Panc1 (cell line): ENCODE measurements at regions not wholly inside any gene's neighbourhood (a gene's known extent, or its start where the extent isn't known, plus 50 kb on each side); places are given as distances from the start of the nearest gene placed in this dataset.

Experiments
- ATAC-seq: fragments of 200-7000 bp; cut with Tn5 transposase; 2 replicates; pipeline ENCODE4 v1.9.1; 2020; ENCODE audit warnings: mild to moderate bottlenecking, moderate library complexity
- BruUV-seq: library from RNA; stranded (reverse); fragments of 400-500 nt; replicated peaks from 2 replicates; lab custom pipeline; 2021; lab: Mats Ljungman, UMichigan
- CTCF ChIA-PET: fragments of 300-600 bp; sonication (Branson Sonifier 250); formaldehyde crosslinking; loops from one replicate; lab custom pipeline; 2022; ENCODE audit warnings: antibody characterized with exemption; lab: Charles Lee
- POLR2A ChIA-PET: fragments of 300-600 bp; sonication (Branson Sonifier 250); formaldehyde crosslinking; loops from one replicate; lab custom pipeline; 2022; ENCODE audit warnings: antibody characterized with exemption; lab: Charles Lee
- DNase-seq: peaks from one replicate; pipeline ENCODE4 v3.0.0-alpha.2; 2010; ENCODE audit warnings: low read depth, low spot score
- H3K27ac ChIP-seq: 2 replicates; pipeline ENCODE4 v1.5.1; 2011; ENCODE audit warnings: mild to moderate bottlenecking, low read length, inconsistent platforms
- H3K27me3 ChIP-seq: fragments of 200-500 bp; sonication (Bioruptor generic); 2 replicates; pipeline ENCODE4 v1.6.0; 2014; ENCODE audit warnings: low read length, inconsistent platforms; ENCODE audit not compliant: control insufficient read depth, insufficient read depth
- H3K36me3 ChIP-seq: fragments of 200-500 bp; sonication (Bioruptor generic); 2 replicates; pipeline ENCODE4 v1.5.1; 2014; ENCODE audit warnings: inconsistent platforms, mild to moderate bottlenecking, low read length, moderate library complexity; ENCODE audit not compliant: control insufficient read depth, insufficient read depth
- H3K4me1 ChIP-seq: 2 replicates; pipeline ENCODE4 v1.5.1; 2011; ENCODE audit warnings: inconsistent platforms, mild to moderate bottlenecking, low read length, moderate library complexity; ENCODE audit not compliant: control insufficient read depth, insufficient read depth
- H3K4me3 ChIP-seq, 2 experiments: 2 replicates each; pipeline ENCODE4 v1.5.1; 2011 to 2012; ENCODE audit warnings: low read depth in 2 of 2, low read length in 2 of 2, mild to moderate bottlenecking in 2 of 2, inconsistent platforms in 1 of 2, moderate library complexity in 1 of 2
- H3K9me3 ChIP-seq: fragments of 200-500 bp; sonication (Bioruptor generic); 2 replicates; pipeline ENCODE4 v1.5.1; 2014; ENCODE audit warnings: low read depth, mild to moderate bottlenecking, inconsistent platforms, low read length, moderate library complexity; ENCODE audit not compliant: control insufficient read depth, insufficient read depth
- CTCF ChIP-seq: fragments of 450-650 bp; IDR thresholded peaks from 2 replicates; pipeline ENCODE4 v1.5.1; 2017; ENCODE audit warnings: mild to moderate bottlenecking
- POLR2AphosphoS5 ChIP-seq: IDR thresholded peaks from 2 replicates; pipeline ENCODE4 v1.6.1; 2012; ENCODE audit warnings: mild to moderate bottlenecking, low read depth, low read length, moderate library complexity
- REST ChIP-seq, 2 experiments: IDR thresholded peaks; 2 replicates each; pipeline ENCODE4 v1.6.1; 2011 to 2012; ENCODE audit warnings: low read depth in 2 of 2, control low read depth in 1 of 2, low read length in 1 of 2, mild to moderate bottlenecking in 1 of 2, moderate library complexity in 1 of 2; ENCODE audit not compliant: insufficient read depth in 1 of 2
- SIN3A ChIP-seq: IDR thresholded peaks from 2 replicates; pipeline ENCODE4 v1.6.1; 2012; ENCODE audit warnings: low read depth, mild to moderate bottlenecking, low read length, moderate library complexity, borderline replicate concordance; ENCODE audit not compliant: insufficient read depth
- TCF7L2 ChIP-seq: IDR thresholded peaks from 2 replicates; pipeline ENCODE4 v1.6.1; 2011; ENCODE audit warnings: mild to moderate bottlenecking, low read depth, low read length, inconsistent platforms
- in situ Hi-C: cut with HindIII; loops from 2 replicates; pipeline ENCODE4 v1.10.0; 2016; ENCODE audit warnings: low sequenced_read_pairs, low pct_unique_long_range_greater_than_20kb
- intact Hi-C: fragments of 100-400 bp; cut with micrococcal nuclease; formaldehyde crosslinking; loops from one replicate; pipeline ENCODE4 v1.10.0; 2022; ENCODE audit not compliant: unreplicated experiment

- ChIA-PET POLR2A (no interaction called here), CTCF (no interaction called here)
- H3K27ac ChIP-seq: no peak overlapping the region
- no peaks in the 10 kb centered on the region for H3K36me3 ChIP-seq
- DNase-seq: no peak
- intact Hi-C loops: loop anchor here (5.0 to 10.0 kb wide), 2 partner anchors 167 to 284 kb away; partner anchors contain the start of genes PLPP6 and SPATA6L
- BruUV-seq: no TSS peak
- no peak overlapping the region for H3K4me3 ChIP-seq
- in situ Hi-C loops: no loop called here
- no peaks in the 10 kb centered on the region for H3K9me3 ChIP-seq
- TF ChIP-seq TCF7L2 (no peak), POLR2AphosphoS5 (no peak), REST (IDR thresholded peaks at IDR 0.05; ENCODE audit: insufficient read depth in 1 of 2, low read depth in 2 of 2, low read length in 1 of 2) (no peak), CTCF (no peak), SIN3A (no peak)
- no peaks in the 10 kb centered on the region for H3K27me3 ChIP-seq
- no peak for ATAC-seq
- H3K4me1 ChIP-seq: no peaks in the 10 kb centered on the region
Measured at GRCh38 chr9:4380406-4380805, 80.5 kb upstream of the GLIS3 start.

GRCh38 chr9:4375424-4376200, 75.7 kb upstream of the GLIS3 start:
- CTCF ChIA-PET: no interaction called here
- in situ Hi-C loops: no loop called here

More at GRCh38 chr9:4375424-4376200, 75.7 kb upstream of the GLIS3 start:
- no TSS peak for BruUV-seq
- POLR2A ChIA-PET: interaction anchor here (0.7 kb wide), 1 partner anchor 638 kb away, joined by 3 read pairs; no protein-coding TSS in a partner anchor
- no peaks in the 10 kb centered on the region for H3K4me1 ChIP-seq
- intact Hi-C loops: loop anchor here (5.0 kb wide), 1 partner anchor 1513 kb away; no protein-coding TSS in a partner anchor
- TF ChIP-seq CTCF (peak; percentile 40; the same call in 1 of the 2 replicates), REST (IDR thresholded peaks at IDR 0.05; ENCODE audit: insufficient read depth in 1 of 2, low read depth in 2 of 2, low read length in 1 of 2) (no peak)
- H3K36me3 ChIP-seq: no peaks in the 10 kb centered on the region
- H3K9me3 ChIP-seq: no peaks in the 10 kb centered on the region
- H3K27ac ChIP-seq: no peak overlapping the region
- no peak for ATAC-seq
- no peak for DNase-seq
- H3K27me3 ChIP-seq: no peaks in the 10 kb centered on the region
- H3K4me3 ChIP-seq: no peak overlapping the region
